Natural killer cell (primary cell): ENCODE measurements at regions not wholly inside any gene's neighbourhood (a gene's known extent, or its start where the extent isn't known, plus 50 kb on each side); places are given as distances from the start of the nearest gene placed in this dataset.

Experiments
- ATAC-seq, 3 donors: fragments of 150-1000 bp in 2 of 3; fragments of 200-7000 bp in 1 of 3; cut with Tn5 transposase; 1 replicate in 1 of 3; 2 replicates in 2 of 3; pipeline ENCODE4 v1.10.0; 2021; ENCODE audit warnings: mild to moderate bottlenecking in 2 of 3, moderate library complexity in 2 of 3
- DNase-seq, 2 donors: peaks; one replicate each; pipeline versions ENCODE4 v3.0.0 to v3.0.0-alpha.2; 2013 to 2021; ENCODE audit warnings: mixed read lengths in 1 of 2
- H3K27ac ChIP-seq: one replicate; pipeline ENCODE4 v1.5.1; 2013; ENCODE audit warnings: mild to moderate bottlenecking, low read length
- H3K27me3 ChIP-seq: one replicate; pipeline ENCODE4 v1.6.1; 2013; ENCODE audit warnings: low read length; ENCODE audit not compliant: control insufficient read depth, insufficient read depth
- H3K36me3 ChIP-seq: one replicate; pipeline ENCODE4 v1.6.1; 2013; ENCODE audit warnings: low read length; ENCODE audit not compliant: control insufficient read depth, insufficient read depth
- H3K4me1 ChIP-seq: one replicate; pipeline ENCODE4 v1.6.1; 2013; ENCODE audit warnings: low read length; ENCODE audit not compliant: control insufficient read depth, insufficient read depth
- H3K4me3 ChIP-seq: one replicate; pipeline ENCODE4 v1.5.1; 2013; ENCODE audit warnings: low read length
- H3K9me3 ChIP-seq: one replicate; pipeline ENCODE4 v1.6.1; 2013; ENCODE audit warnings: low read length; ENCODE audit not compliant: control insufficient read depth, insufficient read depth
- H3K27ac Mint-ChIP-seq, 2 donors: one replicate each; pipeline ENCODE4 v1.8.0; 2022; ENCODE audit warnings: mild to moderate bottlenecking in 2 of 2, mixed read lengths in 2 of 2, moderate library complexity in 1 of 2
- H3K27me3 Mint-ChIP-seq, 2 donors: one replicate each; pipeline ENCODE4 v1.8.0; 2022; ENCODE audit warnings: low read depth in 2 of 2, mixed read lengths in 2 of 2
- H3K36me3 Mint-ChIP-seq: one replicate; pipeline ENCODE4 v1.8.0; 2022; ENCODE audit warnings: mixed read lengths
- H3K4me1 Mint-ChIP-seq, 2 donors: one replicate each; pipeline ENCODE4 v1.8.0; 2022; ENCODE audit warnings: mixed read lengths in 2 of 2
- H3K4me3 Mint-ChIP-seq: one replicate; pipeline ENCODE4 v1.8.0; 2022; ENCODE audit warnings: mild to moderate bottlenecking, moderate library complexity, mixed read lengths
- H3K9me3 Mint-ChIP-seq, 2 donors: one replicate each; pipeline ENCODE4 v1.8.0; 2022; ENCODE audit warnings: mixed read lengths in 2 of 2
- WGBS: methylation state at CpG from one replicate; pipeline ENCODE4 v1.1.7; 2013; ENCODE audit warnings: missing lambda C conversion rate; ENCODE audit not compliant: insufficient coverage; 5-methylcytosine and 5-hydroxymethylcytosine counted together
- intact Hi-C: fragments of 100-400 bp; cut with micrococcal nuclease; formaldehyde crosslinking; loops from one replicate; pipeline ENCODE4 v1.14.2; 2022
- TF ChIP-seq, protein P1 (sequence below): fragments of 200-600 bp; IDR thresholded peaks from one replicate; pipeline ENCODE4 v1.8.0; 2022; ENCODE audit warnings: antibody characterized with exemption

DNA sequence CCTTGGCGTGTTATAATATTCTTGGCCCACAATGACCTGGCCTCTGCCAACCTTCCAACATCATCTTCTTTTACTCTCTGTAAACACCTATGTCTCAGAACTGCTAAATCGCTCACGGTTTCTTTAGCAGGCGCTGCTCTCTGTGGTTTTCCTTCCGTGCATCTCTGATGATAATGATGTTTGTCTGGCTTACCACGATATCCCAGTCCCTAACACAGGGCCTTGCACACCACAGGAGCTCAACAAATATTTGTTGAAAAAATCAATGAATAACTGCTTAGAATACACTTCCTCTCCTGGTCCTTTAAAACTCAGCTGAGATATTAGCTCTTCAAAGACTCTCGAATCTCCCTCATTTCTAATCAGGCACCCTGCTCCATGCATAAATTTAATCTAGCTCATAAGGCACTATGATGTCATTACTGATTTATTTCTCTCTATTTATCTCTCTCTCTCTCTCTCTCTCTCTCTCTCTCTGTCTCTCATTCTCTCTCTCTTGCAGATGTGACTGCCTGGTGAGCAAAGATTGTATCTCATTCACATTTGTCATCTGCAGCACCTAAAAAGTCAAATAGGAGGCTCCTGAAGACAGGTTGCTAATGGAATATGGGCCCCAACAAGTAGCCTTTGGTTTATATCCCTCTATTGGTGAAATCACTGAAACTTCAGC lies 206.4 kb downstream of the NHLRC3 start:
- Mint-ChIP-seq H3K9me3 (peaks cover 2 to 5% of the 10 kb centered on the region in 2 donors), H3K4me3 (no peak overlapping the region), H3K4me1 (no peaks in the 10 kb centered on the region), H3K27ac (no peak overlapping the region), H3K27me3 (no peaks in the 10 kb centered on the region), H3K36me3 (no peaks in the 10 kb centered on the region)
- intact Hi-C loops = no loop called here
- Histone ChIP-seq H3K27me3 (no peaks in the 10 kb centered on the region), H3K9me3 (no peaks in the 10 kb centered on the region), H3K36me3 (no peaks in the 10 kb centered on the region), H3K4me1 (no peaks in the 10 kb centered on the region), H3K4me3 (no peak overlapping the region), H3K27ac (no peak overlapping the region)
- DNase-seq (no peak), ATAC-seq (no peak)
- WGBS = 64% methylated on average over 7 of the region's 7 CpGs
- TF ChIP-seq, protein P1, sequence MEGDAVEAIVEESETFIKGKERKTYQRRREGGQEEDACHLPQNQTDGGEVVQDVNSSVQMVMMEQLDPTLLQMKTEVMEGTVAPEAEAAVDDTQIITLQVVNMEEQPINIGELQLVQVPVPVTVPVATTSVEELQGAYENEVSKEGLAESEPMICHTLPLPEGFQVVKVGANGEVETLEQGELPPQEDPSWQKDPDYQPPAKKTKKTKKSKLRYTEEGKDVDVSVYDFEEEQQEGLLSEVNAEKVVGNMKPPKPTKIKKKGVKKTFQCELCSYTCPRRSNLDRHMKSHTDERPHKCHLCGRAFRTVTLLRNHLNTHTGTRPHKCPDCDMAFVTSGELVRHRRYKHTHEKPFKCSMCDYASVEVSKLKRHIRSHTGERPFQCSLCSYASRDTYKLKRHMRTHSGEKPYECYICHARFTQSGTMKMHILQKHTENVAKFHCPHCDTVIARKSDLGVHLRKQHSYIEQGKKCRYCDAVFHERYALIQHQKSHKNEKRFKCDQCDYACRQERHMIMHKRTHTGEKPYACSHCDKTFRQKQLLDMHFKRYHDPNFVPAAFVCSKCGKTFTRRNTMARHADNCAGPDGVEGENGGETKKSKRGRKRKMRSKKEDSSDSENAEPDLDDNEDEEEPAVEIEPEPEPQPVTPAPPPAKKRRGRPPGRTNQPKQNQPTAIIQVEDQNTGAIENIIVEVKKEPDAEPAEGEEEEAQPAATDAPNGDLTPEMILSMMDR = no peak

DNA sequence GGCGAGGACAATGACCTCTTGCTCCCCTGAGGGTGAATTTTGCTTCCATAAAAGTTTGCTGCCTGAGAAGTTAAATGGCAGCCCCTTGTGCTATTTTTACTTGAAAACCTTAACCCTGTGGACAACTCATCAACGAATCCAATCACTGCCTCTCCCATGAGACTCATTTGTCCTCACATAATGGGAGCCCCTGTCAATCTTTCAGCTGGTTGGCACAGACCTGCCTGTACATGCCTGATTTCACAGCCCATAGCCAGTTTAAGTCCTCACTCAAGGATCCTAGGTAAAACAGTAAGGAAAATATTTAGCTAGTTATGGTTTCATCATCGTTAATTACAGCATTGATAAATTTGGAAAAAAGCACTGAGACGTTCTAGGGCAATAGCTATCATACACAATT lies 207.4 kb downstream of the NHLRC3 start:
- Mint-ChIP-seq H3K27ac (no peak overlapping the region), H3K4me1 (no peaks in the 10 kb centered on the region), H3K9me3 (peaks cover 2 to 5% of the 10 kb centered on the region in 2 donors), H3K27me3 (no peaks in the 10 kb centered on the region), H3K36me3 (no peaks in the 10 kb centered on the region), H3K4me3 (no peak overlapping the region)
- DNase-seq = no peak
- TF ChIP-seq, protein P1 = no peak
- H3K27me3 ChIP-seq = no peaks in the 10 kb centered on the region
- no peak for ATAC-seq
- no peak overlapping the region for H3K4me3 ChIP-seq
- no peak overlapping the region for H3K27ac ChIP-seq
- H3K4me1 ChIP-seq = no peaks in the 10 kb centered on the region
- 66% methylated on average over 2 of the region's 4 CpGs for WGBS
- intact Hi-C loops = no loop called here
- no peaks in the 10 kb centered on the region for H3K36me3 ChIP-seq
- H3K9me3 ChIP-seq = no peaks in the 10 kb centered on the region

DNA sequence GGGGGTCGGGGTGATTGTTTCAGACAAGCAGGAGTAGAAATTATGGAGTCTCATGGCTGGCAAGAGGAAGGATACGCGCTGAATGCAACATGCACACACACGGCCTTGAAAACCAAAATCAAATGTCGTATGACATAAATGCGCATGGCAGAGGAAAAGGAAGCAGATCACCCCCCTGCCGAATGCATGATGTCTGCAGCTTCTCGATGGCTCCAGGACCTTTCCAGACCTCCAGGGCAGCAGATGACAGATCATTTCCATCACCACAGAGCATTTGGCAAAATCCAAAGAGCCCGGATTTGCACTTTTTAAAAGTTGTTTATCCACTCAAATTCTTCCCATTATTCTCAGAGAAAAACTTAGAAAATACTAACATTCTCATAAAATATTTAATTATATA lies 211.7 kb downstream of the NHLRC3 start:
- Histone ChIP-seq H3K4me3 (no peak overlapping the region), H3K36me3 (no peaks in the 10 kb centered on the region), H3K4me1 (no peaks in the 10 kb centered on the region), H3K27ac (no peak overlapping the region), H3K27me3 (no peaks in the 10 kb centered on the region), H3K9me3 (no peaks in the 10 kb centered on the region)
- intact Hi-C loops = no loop called here
- no peak overlapping the region for H3K4me3 Mint-ChIP-seq
- 88% methylated on average over 8 of the region's 9 CpGs for WGBS
- TF ChIP-seq, protein P1 = no peak
- no peaks in the 10 kb centered on the region for H3K36me3 Mint-ChIP-seq
- no peaks in the 10 kb centered on the region for H3K27me3 Mint-ChIP-seq
- peaks cover 0 to 2% of the 10 kb centered on the region in 2 donors for H3K9me3 Mint-ChIP-seq
- no peaks in the 10 kb centered on the region for H3K4me1 Mint-ChIP-seq
- no peak for DNase-seq
- ATAC-seq = no peak
- H3K27ac Mint-ChIP-seq = no peak overlapping the region

DNA sequence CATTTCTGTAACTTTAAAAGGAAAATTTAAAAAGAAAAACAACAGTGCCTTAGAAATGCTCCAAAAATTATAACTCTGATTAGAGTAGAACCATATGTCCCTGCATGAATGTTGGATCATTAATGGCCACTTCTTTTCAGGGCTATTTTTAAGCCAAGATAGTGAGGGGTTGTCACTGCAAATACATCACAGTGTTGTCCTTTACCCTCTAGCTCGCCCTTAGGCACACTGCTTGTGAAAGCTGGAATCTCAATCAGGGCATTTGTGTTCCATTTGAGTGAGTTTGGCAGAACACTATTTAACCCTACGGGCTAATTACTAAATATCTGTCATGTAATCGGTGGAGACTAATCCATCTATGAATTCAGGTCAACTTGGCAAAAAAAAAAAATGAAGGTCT lies 212.2 kb downstream of the NHLRC3 start:
- H3K27me3 Mint-ChIP-seq = no peaks in the 10 kb centered on the region
- DNase-seq (no peak), ATAC-seq (no peak)
- peaks cover 0 to 2% of the 10 kb centered on the region in 2 donors for H3K9me3 Mint-ChIP-seq
- no peak overlapping the region for H3K27ac Mint-ChIP-seq
- H3K4me1 Mint-ChIP-seq = no peaks in the 10 kb centered on the region
- H3K4me3 ChIP-seq = no peak overlapping the region
- H3K27me3 ChIP-seq = no peaks in the 10 kb centered on the region
- H3K36me3 Mint-ChIP-seq = no peaks in the 10 kb centered on the region
- no peaks in the 10 kb centered on the region for H3K9me3 ChIP-seq
- no peak overlapping the region for H3K27ac ChIP-seq
- intact Hi-C loops = no loop called here
- H3K4me3 Mint-ChIP-seq = no peak overlapping the region
- no peaks in the 10 kb centered on the region for H3K36me3 ChIP-seq
- TF ChIP-seq, protein P1 = no peak
- H3K4me1 ChIP-seq = no peaks in the 10 kb centered on the region
- WGBS = 84% methylated on average over 3 of the region's 3 CpGs
